Cardiac muscle cell (in vitro differentiated cells and primary cell): ENCODE measurements at regions not wholly inside any gene's neighbourhood (a gene's known extent, or its start where the extent isn't known, plus 50 kb on each side); places are given as distances from the start of the nearest gene placed in this dataset.
"Not testable (repeated sequence)": the region's sequence is repeated elsewhere in the genome, so short reads cannot be mapped to it uniquely, and the experiment has no call there.

Source experiments
- DNase-seq, 2 donors: peaks; one replicate each; pipeline versions ENCODE4 v3.0.0 to v3.0.0-alpha.2; 2010 to 2017; ENCODE audit warnings: low read depth in 1 of 2, low spot score in 1 of 2
- H3K27ac ChIP-seq: fragments of 200-600 bp; sonication (generic); 2 replicates; pipeline ENCODE4 v1.5.1; 2016
- H3K27me3 ChIP-seq: fragments of 200-600 bp; sonication (generic); 2 replicates; pipeline ENCODE4 v1.6.0; 2016; ENCODE audit warnings: control low read depth
- H3K36me3 ChIP-seq: fragments of 200-600 bp; sonication (generic); 2 replicates; pipeline ENCODE4 v1.5.1; 2016; ENCODE audit warnings: control low read depth
- H3K4me1 ChIP-seq: fragments of 200-600 bp; sonication (generic); 2 replicates; pipeline ENCODE4 v1.8.1; 2017; ENCODE audit warnings: low read depth, mild to moderate bottlenecking, mixed run types
- H3K4me3 ChIP-seq: fragments of 200-600 bp; sonication (generic); 2 replicates; pipeline ENCODE4 v1.5.1; 2016; ENCODE audit warnings: mild to moderate bottlenecking
- H3K9me3 ChIP-seq: fragments of 200-600 bp; sonication (generic); 2 replicates; pipeline ENCODE4 v1.5.1; 2017; ENCODE audit warnings: low read depth, mild to moderate bottlenecking, control low read depth
- TF ChIP-seq, protein P1 (sequence below): IDR thresholded peaks from 2 replicates; pipeline ENCODE4 v1.5.1; 2012; ENCODE audit warnings: low read depth, mild to moderate bottlenecking, low read length

DNA sequence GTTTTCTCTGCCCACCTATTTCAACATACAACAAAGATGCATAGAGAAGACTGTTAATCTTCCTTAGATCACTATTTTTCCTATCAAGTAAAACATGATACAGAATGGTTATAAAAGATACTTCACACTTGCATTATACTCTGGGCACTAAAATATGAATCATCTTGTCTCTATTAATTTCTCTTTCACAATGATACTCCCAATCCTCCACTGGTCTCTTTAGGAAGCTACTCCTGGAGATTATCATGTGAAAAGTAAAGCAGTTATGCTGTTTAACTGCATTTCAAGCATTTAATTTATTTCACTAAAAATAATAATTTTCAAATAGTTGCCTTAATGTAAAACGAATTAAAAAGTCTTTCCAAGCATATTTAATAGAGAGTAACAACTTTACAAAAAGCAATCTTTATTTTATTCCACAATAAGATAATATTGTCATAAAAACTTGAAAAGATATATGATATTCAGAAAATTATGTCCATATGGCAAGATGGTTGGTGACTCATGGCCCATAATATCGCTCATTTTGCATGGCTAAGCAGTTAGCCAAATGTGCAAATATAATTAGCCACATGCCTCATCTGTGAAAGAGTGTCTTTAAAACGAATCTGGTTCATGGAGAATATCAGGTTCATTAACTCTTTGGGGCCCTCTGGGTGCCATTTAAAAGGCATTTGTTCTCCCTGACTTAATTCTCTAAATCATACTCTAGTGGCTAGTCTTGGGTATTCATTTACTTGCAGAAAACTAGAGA is 1569.0 kb upstream of the B3GALT2 start:
- no peak overlapping the region for H3K4me3 ChIP-seq

DNA sequence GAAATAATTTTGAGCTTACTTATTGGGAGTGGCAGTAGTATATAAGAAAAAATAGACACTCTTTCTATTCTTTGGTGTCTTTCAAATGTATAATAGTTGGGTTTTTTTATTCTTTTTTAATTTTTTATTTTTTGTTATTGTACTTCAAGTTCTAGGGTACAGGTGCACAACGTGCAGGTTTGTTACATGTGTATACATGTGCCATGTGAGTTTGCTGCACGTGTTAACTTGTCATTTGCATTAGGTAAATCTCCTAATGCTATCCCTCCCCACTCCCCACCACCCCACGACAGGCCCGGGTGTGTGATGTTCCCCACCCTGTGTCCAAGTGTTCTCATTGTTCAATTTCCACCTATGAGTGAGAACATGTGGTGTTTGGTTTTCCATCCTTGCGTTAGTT is 1552.4 kb upstream of the B3GALT2 start:
- H3K9me3 ChIP-seq, H3K4me3 ChIP-seq, H3K4me1 ChIP-seq, H3K27ac ChIP-seq, H3K36me3 ChIP-seq, H3K27me3 ChIP-seq, DNase-seq: not testable (repeated sequence)

More for the DNA sequence above, 1569.0 kb upstream of the B3GALT2 start:
- TF ChIP-seq, protein P1, sequence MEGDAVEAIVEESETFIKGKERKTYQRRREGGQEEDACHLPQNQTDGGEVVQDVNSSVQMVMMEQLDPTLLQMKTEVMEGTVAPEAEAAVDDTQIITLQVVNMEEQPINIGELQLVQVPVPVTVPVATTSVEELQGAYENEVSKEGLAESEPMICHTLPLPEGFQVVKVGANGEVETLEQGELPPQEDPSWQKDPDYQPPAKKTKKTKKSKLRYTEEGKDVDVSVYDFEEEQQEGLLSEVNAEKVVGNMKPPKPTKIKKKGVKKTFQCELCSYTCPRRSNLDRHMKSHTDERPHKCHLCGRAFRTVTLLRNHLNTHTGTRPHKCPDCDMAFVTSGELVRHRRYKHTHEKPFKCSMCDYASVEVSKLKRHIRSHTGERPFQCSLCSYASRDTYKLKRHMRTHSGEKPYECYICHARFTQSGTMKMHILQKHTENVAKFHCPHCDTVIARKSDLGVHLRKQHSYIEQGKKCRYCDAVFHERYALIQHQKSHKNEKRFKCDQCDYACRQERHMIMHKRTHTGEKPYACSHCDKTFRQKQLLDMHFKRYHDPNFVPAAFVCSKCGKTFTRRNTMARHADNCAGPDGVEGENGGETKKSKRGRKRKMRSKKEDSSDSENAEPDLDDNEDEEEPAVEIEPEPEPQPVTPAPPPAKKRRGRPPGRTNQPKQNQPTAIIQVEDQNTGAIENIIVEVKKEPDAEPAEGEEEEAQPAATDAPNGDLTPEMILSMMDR = no peak
- Histone ChIP-seq H3K27ac (no peak overlapping the region), H3K9me3 (no peaks in the 10 kb centered on the region), H3K36me3 (no peaks in the 10 kb centered on the region), H3K27me3 (no peaks in the 10 kb centered on the region), H3K4me1 (no peaks in the 10 kb centered on the region)
- no peak for DNase-seq

DNA sequence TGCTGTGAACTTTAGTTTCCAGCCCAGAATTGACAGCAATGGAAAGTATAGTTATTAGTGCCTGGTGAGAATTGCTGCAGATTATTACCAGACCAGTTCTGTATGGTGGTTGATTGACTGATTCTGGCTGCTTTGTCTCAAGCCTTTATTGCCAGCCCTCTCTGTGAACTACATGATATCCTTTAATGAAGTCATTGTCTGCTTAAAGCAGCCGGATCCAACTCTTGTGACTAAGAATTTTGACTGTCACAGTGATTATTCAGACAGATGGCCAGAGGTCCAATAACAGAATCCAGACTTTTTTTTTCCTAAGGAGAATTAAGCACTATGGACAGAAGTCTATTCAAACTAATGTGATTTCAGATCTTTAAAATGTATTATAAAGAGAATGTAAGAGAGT is 1548.6 kb upstream of the B3GALT2 start:
- Histone ChIP-seq H3K9me3 (no peaks in the 10 kb centered on the region), H3K4me1 (no peaks in the 10 kb centered on the region), H3K27ac (no peak overlapping the region), H3K4me3 (no peak overlapping the region), H3K36me3 (no peaks in the 10 kb centered on the region), H3K27me3 (no peaks in the 10 kb centered on the region)
- DNase-seq = no peak
- TF ChIP-seq, protein P1 = no peak

DNA sequence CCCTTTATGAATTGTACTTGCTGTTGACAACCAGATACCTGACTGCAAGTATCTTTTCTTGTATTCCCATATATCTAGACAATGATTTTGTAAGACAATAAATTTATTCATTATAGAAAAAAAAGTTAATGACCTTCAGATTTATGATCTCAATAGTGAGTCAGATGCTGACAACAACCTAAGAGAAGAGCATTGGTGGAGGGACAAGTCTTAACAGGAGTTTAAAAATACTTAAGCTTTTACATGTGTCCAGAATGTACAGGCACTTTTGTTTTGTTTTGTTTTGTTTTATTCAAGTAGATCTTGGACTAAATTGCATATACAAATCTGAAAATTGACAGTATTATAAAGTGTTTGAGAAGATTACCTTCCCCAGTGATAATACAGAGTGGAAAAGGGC is 1544.6 kb upstream of the B3GALT2 start:
- no peaks in the 10 kb centered on the region for H3K36me3 ChIP-seq
- no peaks in the 10 kb centered on the region for H3K4me1 ChIP-seq
- H3K27me3 ChIP-seq = no peaks in the 10 kb centered on the region
- H3K9me3 ChIP-seq = no peaks in the 10 kb centered on the region
- H3K27ac ChIP-seq = no peak overlapping the region
- no peak overlapping the region for H3K4me3 ChIP-seq
- DNase-seq = no peak
- TF ChIP-seq, protein P1 = no peak

DNA sequence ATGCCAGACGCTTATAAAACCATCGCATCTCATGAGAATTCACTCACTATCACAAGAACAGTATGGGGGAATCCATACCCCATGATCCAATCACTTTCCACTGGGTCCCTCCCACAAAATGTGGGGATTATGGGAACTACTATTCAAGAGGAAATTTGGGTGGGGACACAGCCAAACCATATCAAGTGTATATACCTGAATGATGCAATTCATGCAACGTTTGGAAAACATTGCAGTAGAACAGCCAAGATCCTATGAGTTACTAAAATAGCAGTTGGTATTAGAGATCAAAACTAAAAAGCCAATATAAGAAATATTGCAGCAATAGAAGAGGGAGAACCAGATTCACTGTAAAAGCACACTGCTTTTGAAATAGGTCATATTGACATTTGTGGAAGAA is 1543.9 kb upstream of the B3GALT2 start:
- TF ChIP-seq, protein P1 = no peak
- Histone ChIP-seq H3K4me1 (no peaks in the 10 kb centered on the region), H3K9me3 (no peaks in the 10 kb centered on the region), H3K27ac (no peak overlapping the region), H3K4me3 (no peak overlapping the region), H3K27me3 (no peaks in the 10 kb centered on the region), H3K36me3 (no peaks in the 10 kb centered on the region)
- DNase-seq = no peak

DNA sequence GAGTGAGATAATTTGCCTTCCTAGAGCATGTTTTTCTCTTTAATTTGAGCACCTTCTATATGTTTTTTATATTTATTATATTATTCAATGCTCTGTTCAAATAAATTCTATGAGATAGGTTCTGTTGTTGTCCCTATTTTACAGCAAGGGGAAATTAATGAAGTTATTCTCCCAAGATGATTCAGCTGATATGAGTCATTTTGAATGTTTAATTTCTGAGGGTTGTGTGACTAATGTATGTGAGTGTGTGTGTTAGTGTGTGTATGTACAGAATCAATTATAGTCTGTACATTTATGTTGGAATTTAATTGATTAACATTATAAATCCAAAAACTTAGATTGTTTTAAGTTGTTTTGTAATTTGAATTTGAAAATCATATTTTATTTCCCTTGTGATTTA is 1536.7 kb upstream of the B3GALT2 start:
- Histone ChIP-seq H3K36me3 (no peaks in the 10 kb centered on the region), H3K9me3 (no peaks in the 10 kb centered on the region), H3K4me3 (no peak overlapping the region), H3K27me3 (no peaks in the 10 kb centered on the region), H3K4me1 (no peaks in the 10 kb centered on the region), H3K27ac (no peak overlapping the region)
- no peak for DNase-seq
- TF ChIP-seq, protein P1 = no peak
